GM19043 (cell line): ENCODE measurements at regions not wholly inside any gene's neighbourhood (a gene's known extent, or its start where the extent isn't known, plus 50 kb on each side); places are given as distances from the start of the nearest gene placed in this dataset.
"Not testable (repeated sequence)": the region's sequence is repeated elsewhere in the genome, so short reads cannot be mapped to it uniquely, and the experiment has no call there.

Experiments used
- ATAC-seq: cut with Tn5 transposase; IDR thresholded peaks from one replicate; pipeline ENCODE4 v1.9.1; 2021; ENCODE audit warnings: low read depth; ENCODE audit not compliant: unreplicated experiment

GRCh38 chr1:60920561-60920960, 161.8 kb upstream of the NFIA start:
- ATAC-seq, result no peak

GRCh38 chr1:60918867-60919266, 163.5 kb upstream of the NFIA start:
- no peak for ATAC-seq

- ATAC-seq, result no peak
Observed at GRCh38 chr1:60916906-60917305, 165.5 kb upstream of the NFIA start.

- no peak for ATAC-seq
Observed at GRCh38 chr1:60916199-60916598, 166.2 kb upstream of the NFIA start.

- no peak for ATAC-seq
Observed at GRCh38 chr1:60915441-60915840, 166.9 kb upstream of the NFIA start.

- ATAC-seq, result no peak
Observed at GRCh38 chr1:60914982-60915381, 167.4 kb upstream of the NFIA start.

GRCh38 chr1:60913708-60914107, 168.7 kb upstream of the NFIA start:
- not testable (repeated sequence) for ATAC-seq

DNA sequence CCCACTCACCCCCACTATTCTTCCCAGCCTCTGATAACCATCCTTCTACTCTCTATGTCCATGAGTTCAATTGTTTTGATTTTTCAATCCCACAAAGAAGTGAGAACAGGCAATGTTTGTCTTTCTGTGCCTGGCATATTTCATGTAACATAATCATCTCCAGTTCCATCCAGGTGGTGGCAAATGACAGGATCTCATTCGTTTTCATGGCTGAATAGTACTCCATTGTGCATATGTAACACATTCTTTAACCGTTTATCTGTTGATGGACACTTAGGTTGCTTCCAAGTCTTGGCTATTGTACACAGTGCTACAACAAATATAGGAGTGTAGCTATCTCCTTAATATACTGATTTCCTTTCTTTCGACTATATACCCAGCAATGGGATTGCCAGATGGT, 169.3 kb upstream of the NFIA start:
- ATAC-seq, result no peak

GRCh38 chr1:60911966-60912697, 170.2 kb upstream of the NFIA start:
- ATAC-seq, result no peak

- no peak for ATAC-seq
Observed at GRCh38 chr1:60908159-60908558, 174.2 kb upstream of the NFIA start.

DNA sequence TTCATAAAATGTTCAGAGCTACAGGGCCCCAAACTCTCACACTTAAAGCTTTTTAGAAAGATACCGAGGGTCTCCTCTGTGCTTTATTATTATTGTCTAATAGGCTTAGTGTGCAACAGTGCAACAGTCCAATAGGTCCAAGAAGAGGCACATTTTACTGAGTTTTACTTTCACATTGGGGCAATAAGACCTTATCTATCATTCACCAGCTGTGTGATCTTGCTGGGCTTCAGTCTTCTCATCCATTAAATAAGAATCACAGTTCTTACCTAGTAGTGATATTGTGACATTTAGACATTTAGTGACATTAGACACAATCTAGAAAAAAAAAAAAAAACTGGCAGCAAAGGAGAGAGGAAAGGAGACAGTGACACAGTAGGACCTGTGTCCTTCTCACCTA, 175.8 kb upstream of the NFIA start:
- ATAC-seq, result no peak

DNA sequence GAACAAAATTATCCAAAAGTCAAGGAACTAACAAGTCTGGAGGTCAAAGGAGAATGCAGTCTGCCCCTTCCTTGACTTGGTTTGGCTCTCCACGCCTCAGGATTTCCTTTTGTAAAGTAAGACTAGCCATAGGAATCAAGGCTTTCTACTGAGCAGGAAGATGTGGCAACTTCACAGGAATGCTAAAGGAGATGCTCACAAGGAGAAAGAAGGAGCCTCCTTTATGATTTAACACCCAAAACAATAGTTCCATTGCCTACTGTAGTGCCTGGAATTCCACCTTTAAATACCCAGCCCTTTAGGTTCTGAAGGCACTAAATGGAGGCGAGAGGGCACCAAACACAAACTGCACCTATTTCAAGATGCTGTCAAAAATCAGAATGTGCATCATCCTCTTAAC, 176.3 kb upstream of the NFIA start:
- ATAC-seq, result no peak

- ATAC-seq, result no peak
Observed at GRCh38 chr1:60904099-60904851, 178.1 kb upstream of the NFIA start.

- no peak for ATAC-seq
Observed at GRCh38 chr1:60903591-60903990, 178.8 kb upstream of the NFIA start.

DNA sequence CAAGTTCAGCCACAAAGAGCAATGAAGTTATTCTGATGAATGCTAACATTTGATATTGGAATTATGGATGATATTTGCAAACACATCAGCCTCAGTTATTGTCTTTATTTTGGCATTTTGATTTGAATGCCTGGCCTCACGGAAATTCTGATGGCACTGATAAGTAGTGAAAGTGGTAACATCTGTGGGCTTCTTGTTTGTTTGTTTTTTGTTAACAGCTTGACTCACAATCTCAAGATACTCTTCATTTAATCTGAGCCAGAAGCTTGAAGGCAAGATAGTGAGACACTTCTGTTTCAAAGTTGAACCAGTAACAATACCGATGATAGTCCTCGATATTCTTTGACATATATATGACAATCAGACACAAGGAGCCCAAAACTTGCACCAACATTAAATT, 182.9 kb upstream of the NFIA start:
- ATAC-seq, result no peak

DNA sequence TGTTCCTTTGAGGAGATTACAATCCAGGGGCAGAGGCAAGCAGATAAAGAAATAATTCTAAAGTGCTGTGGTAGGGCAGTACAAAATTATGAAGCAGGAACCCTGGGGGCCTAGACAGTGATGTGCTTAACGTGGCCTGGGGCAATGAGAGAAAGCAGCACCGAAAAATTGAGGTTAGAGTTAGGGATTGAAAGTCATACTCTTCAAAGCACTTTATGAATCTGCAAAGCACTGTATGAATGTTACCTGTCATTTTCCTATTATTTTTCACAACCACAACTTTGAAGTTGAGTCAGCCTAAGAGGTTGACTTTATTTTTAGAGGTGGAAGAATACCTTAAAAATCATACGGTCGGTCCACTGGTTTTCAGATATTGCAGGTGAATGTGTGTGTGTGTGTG, 183.4 kb upstream of the NFIA start:
- peak; percentile 70 for ATAC-seq

DNA sequence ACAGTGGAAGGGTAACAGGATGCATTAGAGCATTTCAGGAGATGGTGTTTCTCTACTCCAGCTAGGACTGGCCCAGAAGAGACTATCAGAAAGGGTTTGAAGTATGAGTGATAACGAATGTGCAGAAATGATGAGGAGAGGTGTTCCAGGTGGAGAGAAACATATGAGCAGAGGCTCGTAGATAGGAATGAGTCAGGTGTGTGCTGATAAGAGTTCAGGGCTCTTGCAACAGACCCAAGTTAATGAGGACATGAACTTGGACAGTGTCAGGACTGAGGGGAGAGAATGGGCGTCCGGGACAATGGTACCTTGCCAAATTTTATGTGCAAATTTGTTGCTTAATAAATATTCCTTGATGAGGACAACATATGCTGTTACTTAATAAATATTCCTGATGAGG, 183.9 kb upstream of the NFIA start:
- ATAC-seq, result no peak

GRCh38 chr1:60896701-60897363, 185.5 kb upstream of the NFIA start:
- no peak for ATAC-seq

- ATAC-seq, result no peak
Observed at GRCh38 chr1:60895701-60896100, 186.7 kb upstream of the NFIA start.

DNA sequence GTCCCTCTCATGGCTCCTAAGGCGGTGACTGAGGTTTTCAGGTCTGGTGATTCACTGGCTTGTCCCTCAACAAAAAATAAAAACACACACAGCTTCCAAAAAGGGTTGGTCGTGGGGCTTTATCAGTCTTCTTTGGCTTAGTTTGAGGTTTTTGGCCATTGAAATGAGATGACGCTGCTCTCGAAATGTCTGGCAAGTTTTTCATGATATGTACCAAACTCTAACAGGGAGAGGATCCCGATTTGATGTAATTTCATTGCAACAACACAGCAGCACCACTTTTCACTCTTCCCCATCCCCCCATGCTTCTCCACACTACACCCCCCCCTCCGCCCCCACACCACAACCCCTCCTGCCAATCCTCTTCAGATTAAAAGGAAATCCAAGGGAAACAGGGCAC, 187.1 kb upstream of the NFIA start:
- ATAC-seq, result no peak

GRCh38 chr1:60894741-60895140, 187.6 kb upstream of the NFIA start:
- no peak for ATAC-seq

DNA sequence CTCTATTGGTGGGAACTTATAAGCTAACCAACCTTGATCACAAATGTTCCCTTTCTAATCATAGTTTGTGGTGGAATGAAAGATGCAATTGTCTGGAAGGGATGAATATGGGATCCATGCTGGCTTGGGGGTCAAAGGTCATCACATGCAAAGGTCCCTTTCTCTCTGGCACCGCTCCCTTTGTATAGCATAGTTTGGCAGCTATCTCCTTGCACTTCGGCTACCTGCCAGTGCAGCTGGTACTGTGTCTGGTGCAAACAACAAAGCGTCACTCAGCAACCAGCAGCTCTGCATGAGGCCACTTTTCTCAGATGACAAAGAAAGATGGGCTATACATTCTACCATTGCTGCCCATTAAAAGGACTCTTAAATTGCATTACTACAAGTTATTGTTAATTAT, 188.2 kb upstream of the NFIA start:
- ATAC-seq, result no peak
